GM19324 (cell line): ENCODE measurements at regions not wholly inside any gene's neighbourhood (a gene's known extent, or its start where the extent isn't known, plus 50 kb on each side); places are given as distances from the start of the nearest gene placed in this dataset.
"Not testable (repeated sequence)": the region's sequence is repeated elsewhere in the genome, so short reads cannot be mapped to it uniquely, and the experiment has no call there.

Experiments
- ATAC-seq: cut with Tn5 transposase; IDR thresholded peaks from one replicate; pipeline ENCODE4 v1.9.1; 2021; ENCODE audit warnings: mild to moderate bottlenecking, moderate library complexity; ENCODE audit not compliant: unreplicated experiment, low FRiP score

- no peak for ATAC-seq
Observed at GRCh38 chr13:79937771-79938216, 403.1 kb downstream of the SPRY2 start.

GRCh38 chr13:79937311-79937710 lies 403.6 kb downstream of the SPRY2 start:
- ATAC-seq: no peak

- ATAC-seq: no peak
Observed at GRCh38 chr13:79936368-79937136, 404.4 kb downstream of the SPRY2 start.

- ATAC-seq: no peak
Observed at GRCh38 chr13:79935121-79935520, 405.8 kb downstream of the SPRY2 start.

GRCh38 chr13:79933389-79933788 lies 407.5 kb downstream of the SPRY2 start:
- ATAC-seq: no peak

- no peak for ATAC-seq
Observed at GRCh38 chr13:79932556-79932955, 408.4 kb downstream of the SPRY2 start.

GRCh38 chr13:79923973-79924556 lies 416.9 kb downstream of the SPRY2 start:
- ATAC-seq: not testable (repeated sequence)

- no peak for ATAC-seq
Observed at GRCh38 chr13:79919091-79919490, 421.8 kb downstream of the SPRY2 start.

GRCh38 chr13:79918620-79919019 lies 422.3 kb downstream of the SPRY2 start:
- no peak for ATAC-seq

- no peak for ATAC-seq
Observed at GRCh38 chr13:79917628-79918027, 423.3 kb downstream of the SPRY2 start.

- no peak for ATAC-seq
Observed at GRCh38 chr13:79915114-79915811, 425.7 kb downstream of the SPRY2 start.

GRCh38 chr13:79913141-79913827 lies 427.6 kb downstream of the SPRY2 start:
- ATAC-seq: no peak

- ATAC-seq: no peak
Observed at GRCh38 chr13:79912403-79912802, 428.5 kb downstream of the SPRY2 start.

- no peak for ATAC-seq
Observed at GRCh38 chr13:79910875-79911540, 429.9 kb downstream of the SPRY2 start.

- no peak for ATAC-seq
Observed at GRCh38 chr13:79909644-79910043, 428.7 kb downstream of the NDFIP2 start.

GRCh38 chr13:79908381-79908780 lies 427.4 kb downstream of the NDFIP2 start:
- ATAC-seq: no peak

- ATAC-seq: no peak
Observed at GRCh38 chr13:79907527-79907926, 426.6 kb downstream of the NDFIP2 start.

GRCh38 chr13:79906345-79906744 lies 425.4 kb downstream of the NDFIP2 start:
- ATAC-seq: no peak

- no peak for ATAC-seq
Observed at GRCh38 chr13:79905018-79905417, 424.1 kb downstream of the NDFIP2 start.

GRCh38 chr13:79904581-79904980 lies 423.6 kb downstream of the NDFIP2 start:
- no peak for ATAC-seq
